ENCODE measurements at regions not wholly inside any gene's neighbourhood (a gene's known extent, or its start where the extent isn't known, plus 50 kb on each side); places are given as distances from the start of the nearest gene placed in this dataset.

GRCh38 chr17:71679832-71680231, 441.0 kb upstream of the SOX9 start:
- TF ChIP-seq CTCF (IDR thresholded peaks at IDR 0.05) = no peak
- TF ChIP-seq TEAD4 (CRISPR knock-in tag; IDR thresholded peaks at IDR 0.05) = no peak
- no peak for TF ChIP-seq ZSCAN18 (CRISPR knock-in tag; IDR thresholded peaks at IDR 0.05)
- TF ChIP-seq NR3C1 (CRISPR knock-in tag; conservative IDR thresholded peaks at IDR 0.05; ENCODE audit: low read depth) = no peak
- no peak for TF ChIP-seq ERG (CRISPR knock-in tag; IDR thresholded peaks at IDR 0.05)
